Pancreas (tissue), 10 donors: ENCODE measurements at regions not wholly inside any gene's neighbourhood (a gene's known extent, or its start where the extent isn't known, plus 50 kb on each side); places are given as distances from the start of the nearest gene placed in this dataset.
"Not testable (repeated sequence)": the region's sequence is repeated elsewhere in the genome, so short reads cannot be mapped to it uniquely, and the experiment has no call there.

Experiments used
- ATAC-seq, 4 donors: fragments of 200-7000 bp; cut with Tn5 transposase; one replicate each; pipeline versions ENCODE4 v1.8.0 to v1.9.1; 2020; ENCODE audit warnings: mild to moderate bottlenecking in 4 of 4, moderate library complexity in 4 of 4
- DNase-seq, 6 donors: peaks; one replicate each; pipeline ENCODE4 v3.0.0-alpha.2; 2020
- FAIRE-seq: peaks from 2 replicates; lab custom pipeline; 2012; peaks lifted over from hg19 to GRCh38; lab: Jason Lieb, UNC
- H3K27ac ChIP-seq, 4 donors: fragments of 200-600 bp; sonication (generic); 1 replicate in 3 of 4; 2 replicates in 1 of 4; pipeline versions ENCODE4 v1.5.0 to v1.8.0; 2020
- H3K27me3 ChIP-seq, 4 donors: fragments of 200-600 bp; one replicate each; pipeline ENCODE4 v1.8.0; 2021
- H3K36me3 ChIP-seq, 3 donors: fragments of 200-600 bp; sonication (generic) in 1 of 3; one replicate each; pipeline versions ENCODE4 v1.5.0 to v1.8.0; 2020 to 2021
- H3K4me1 ChIP-seq, 3 donors: fragments of 200-600 bp; one replicate each; pipeline ENCODE4 v1.8.0; 2021
- H3K4me3 ChIP-seq, 4 donors: fragments of 200-600 bp; sonication (generic) in 2 of 4; one replicate each; pipeline versions ENCODE4 v1.5.0 to v1.8.0; 2020 to 2021
- H3K9me3 ChIP-seq, 4 donors: fragments of 200-600 bp; one replicate each; pipeline ENCODE4 v1.8.0; 2021
- CTCF ChIP-seq, 4 donors: fragments of 200-600 bp; sonication (generic) in 3 of 4; IDR thresholded peaks; one replicate each; pipeline versions ENCODE4 v1.5.0 to v1.8.0; 2021; ENCODE audit warnings: antibody characterized with exemption in 4 of 4
- WGBS, 2 donors: extraction: QIAGEN DNeasy Blood & Tissue Kit; methylation state at CpG; one replicate each; pipeline ENCODE4 v1.1.7; 2013; 5-methylcytosine and 5-hydroxymethylcytosine counted together
- intact Hi-C, 3 donors: fragments of 100-400 bp; cut with DNase I; formaldehyde crosslinking; loops; one replicate each; pipeline versions ENCODE4 v1.11.1 to v1.14.2; 2022
- donor health status: healthy with polysubstance abuse.
- donor health status: DM: no; HTN: no; CAD: no; lungs with moderate emphysema.
- donor health status: DM: no; HTN: no; CAD: no.
- donor health status: control.
- donor health status: control.
- donor health status: Bipolar disorder and iron deficiency.
- donor health status: DM: yes; HTN: yes; CAD: no.
- donor health status: DM: no; HTN: no; CAD: no.
- donor health status: DM: no; HTN: no; CAD: no.
- donor health status: DM: yes; HTN: yes; CAD: no.

GRCh38 chr6:14477559-14477958, 360.0 kb downstream of the CD83 start:
- Histone ChIP-seq H3K27me3 (no peaks in the 10 kb centered on the region), H3K4me3 (no peak overlapping the region), H3K4me1 (no peaks in the 10 kb centered on the region), H3K36me3 (no peaks in the 10 kb centered on the region), H3K9me3 (no peaks in the 10 kb centered on the region), H3K27ac (peak overlapping the region in 3 of 4 donors; percentile 36 to 41 (median 40))
- FAIRE-seq = no peak
- DNase-seq = no peak
- intact Hi-C loops = no loop called here
- TF ChIP-seq CTCF (IDR thresholded peaks at IDR 0.05) = no peak
- ATAC-seq = peak in 1 of 4 donors; percentile 35
- WGBS, 2 donors = 51 to 54% methylated on average over 7 of the region's 7 CpGs

GRCh38 chr6:14478381-14479225, 361.0 kb downstream of the CD83 start:
- H3K27ac ChIP-seq = no peak overlapping the region
- intact Hi-C loops = no loop called here
- 64 to 70% methylated on average over 10 of the region's 10 CpGs for WGBS, 2 donors

GRCh38 chr6:14481946-14482345, 364.4 kb downstream of the CD83 start:
- FAIRE-seq, ATAC-seq, H3K9me3 ChIP-seq, H3K27me3 ChIP-seq, H3K27ac ChIP-seq, DNase-seq, H3K4me1 ChIP-seq, H3K4me3 ChIP-seq, intact Hi-C loops, H3K36me3 ChIP-seq: not testable (repeated sequence)
- WGBS, 2 donors = no CpG with 5 or more reads among the region's 1 CpG

More at GRCh38 chr6:14478381-14479225, 361.0 kb downstream of the CD83 start:
- Histone ChIP-seq H3K27me3 (no peaks in the 10 kb centered on the region), H3K4me1 (no peaks in the 10 kb centered on the region), H3K36me3 (no peaks in the 10 kb centered on the region), H3K4me3 (no peak overlapping the region), H3K9me3 (no peaks in the 10 kb centered on the region)
- ATAC-seq (peak in 1 of 4 donors; percentile 27), FAIRE-seq (no peak), DNase-seq (no peak)
- no peak for TF ChIP-seq CTCF (IDR thresholded peaks at IDR 0.05)

DNA sequence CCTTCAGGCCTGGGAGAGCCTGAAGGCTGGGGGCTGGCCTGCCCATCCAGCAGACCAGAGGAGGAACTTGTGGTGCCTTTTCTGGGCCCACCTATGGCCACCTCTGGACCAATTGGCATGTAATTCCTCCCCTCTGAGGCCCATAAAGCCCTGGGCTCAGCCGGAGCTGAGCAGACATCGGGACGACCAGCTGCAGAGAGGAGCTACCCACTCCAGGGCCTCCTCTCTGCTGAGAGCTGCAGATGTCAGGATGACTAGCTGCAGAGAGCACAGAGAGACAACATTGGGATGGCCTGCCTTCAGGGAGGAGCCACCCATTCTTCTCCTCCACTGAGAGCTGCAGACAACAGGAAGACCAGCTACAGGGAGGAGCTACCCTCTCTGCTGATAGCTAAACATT, 370.1 kb downstream of the CD83 start:
- no peaks in the 10 kb centered on the region for H3K27me3 ChIP-seq
- no peaks in the 10 kb centered on the region for H3K9me3 ChIP-seq
- TF ChIP-seq CTCF (IDR thresholded peaks at IDR 0.05) = no peak
- H3K27ac ChIP-seq = no peak overlapping the region
- WGBS, 2 donors = 92 to 96% methylated on average over 3 of the region's 3 CpGs
- no peaks in the 10 kb centered on the region for H3K36me3 ChIP-seq
- ATAC-seq = no peak
- H3K4me1 ChIP-seq = no peaks in the 10 kb centered on the region
- no peak overlapping the region for H3K4me3 ChIP-seq
- FAIRE-seq = no peak
- intact Hi-C loops = no loop called here
- DNase-seq = no peak

DNA sequence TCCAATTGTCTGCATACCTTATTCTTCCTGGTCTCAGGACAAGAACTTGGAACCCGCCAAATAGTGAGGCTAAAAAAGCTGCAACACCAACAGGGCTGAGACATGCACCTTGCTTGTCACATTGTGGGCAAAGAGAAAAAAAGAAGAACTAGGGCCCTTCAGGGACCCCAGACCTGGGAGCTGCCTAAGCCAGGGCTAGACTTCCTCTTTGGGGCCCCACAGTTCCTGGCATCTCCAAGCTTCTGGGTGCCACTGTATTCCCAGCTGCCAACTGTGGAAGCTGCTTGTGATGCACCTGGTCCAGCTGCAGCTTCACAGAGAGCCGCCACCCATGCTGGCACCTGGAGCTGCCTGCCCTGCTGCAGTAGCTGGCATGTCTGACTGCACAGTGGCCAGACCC, 370.6 kb downstream of the CD83 start:
- DNase-seq (no peak), FAIRE-seq (no peak), ATAC-seq (no peak)
- no peaks in the 10 kb centered on the region for H3K27me3 ChIP-seq
- no peaks in the 10 kb centered on the region for H3K4me1 ChIP-seq
- H3K36me3 ChIP-seq = no peaks in the 10 kb centered on the region
- no peak for TF ChIP-seq CTCF (IDR thresholded peaks at IDR 0.05)
- no peak overlapping the region for H3K4me3 ChIP-seq
- no peak overlapping the region for H3K27ac ChIP-seq
- H3K9me3 ChIP-seq = no peaks in the 10 kb centered on the region
- whole genome bisulfite sequencing, 2 donors = 85 to 100% methylated on average over 2 of the region's 2 CpGs
- intact Hi-C loops = no loop called here
